ENCODE measurements at regions not wholly inside any gene's neighbourhood (a gene's known extent, or its start where the extent isn't known, plus 50 kb on each side); places are given as distances from the start of the nearest gene placed in this dataset.

- ATAC-seq (ENCODE audit: insufficient read depth, low FRiP score) = no peak
- WGBS, 2 donors = 76 to 78% methylated on average over 1 of the region's 1 CpG
- peaks cover 0 to 17% (median 3%) of the 10 kb centered on the region in 5 donors for H3K4me1 ChIP-seq (ENCODE audit: control insufficient read depth in 5 of 5, insufficient read depth in 5 of 5, low read length in 5 of 5)
- H3K27ac ChIP-seq (ENCODE audit: low read depth in 1 of 2, low read length in 1 of 2) = no peak overlapping the region
- TF ChIP-seq CTCF (IDR thresholded peaks at IDR 0.05; ENCODE audit: control extremely low read depth, extremely low read depth) = no peak
- no peaks in the 10 kb centered on the region for H3K27me3 ChIP-seq (ENCODE audit: control insufficient read depth in 3 of 3, insufficient read depth in 3 of 3, low read length in 2 of 3)
- no peak for DNase-seq
- no peaks in the 10 kb centered on the region for H3K9me3 ChIP-seq (ENCODE audit: control insufficient read depth in 4 of 4, insufficient read depth in 3 of 4, low read length in 3 of 4)
- peaks cover 0 to 15% (median 5%) of the 10 kb centered on the region in 4 donors for H3K36me3 ChIP-seq (ENCODE audit: control insufficient read depth in 4 of 4, insufficient read depth in 4 of 4, low read length in 4 of 4)
- H3K9ac ChIP-seq (ENCODE audit: insufficient read depth in 1 of 2, low read length in 2 of 2) = no peak overlapping the region
- no peak overlapping the region for H3K4me3 ChIP-seq
These were observed 110.3 kb downstream of the CYB561 start for GRCh38 chr17:63335831-63336230.

GRCh38 chr17:63337579-63337978, 108.5 kb downstream of the CYB561 start:
- no peak overlapping the region for H3K27ac ChIP-seq (ENCODE audit: low read depth in 1 of 2, low read length in 1 of 2)
- no peak overlapping the region for H3K4me3 ChIP-seq
- H3K9me3 ChIP-seq (ENCODE audit: control insufficient read depth in 4 of 4, insufficient read depth in 3 of 4, low read length in 3 of 4) = no peaks in the 10 kb centered on the region
- no peaks in the 10 kb centered on the region for H3K27me3 ChIP-seq (ENCODE audit: control insufficient read depth in 3 of 3, insufficient read depth in 3 of 3, low read length in 2 of 3)
- no peak for TF ChIP-seq CTCF (IDR thresholded peaks at IDR 0.05; ENCODE audit: control extremely low read depth, extremely low read depth)
- DNase-seq = no peak
- 96 to 97% methylated on average over 5 of the region's 5 CpGs for WGBS, 2 donors
- no peak overlapping the region for H3K9ac ChIP-seq (ENCODE audit: insufficient read depth in 1 of 2, low read length in 2 of 2)
- H3K36me3 ChIP-seq (ENCODE audit: control insufficient read depth in 4 of 4, insufficient read depth in 4 of 4, low read length in 4 of 4) = peaks cover 0 to 16% (median 5%) of the 10 kb centered on the region in 4 donors
- no peak for ATAC-seq (ENCODE audit: insufficient read depth, low FRiP score)
- H3K4me1 ChIP-seq (ENCODE audit: control insufficient read depth in 5 of 5, insufficient read depth in 5 of 5, low read length in 5 of 5) = peaks cover 0 to 3% (median under 1%) of the 10 kb centered on the region in 5 donors

GRCh38 chr17:63338272-63338671, 107.8 kb downstream of the CYB561 start:
- Histone ChIP-seq H3K27me3 (ENCODE audit: control insufficient read depth in 3 of 3, insufficient read depth in 3 of 3, low read length in 2 of 3) (no peaks in the 10 kb centered on the region), H3K36me3 (ENCODE audit: control insufficient read depth in 4 of 4, insufficient read depth in 4 of 4, low read length in 4 of 4) (peaks cover 0 to 14% (median 7%) of the 10 kb centered on the region in 4 donors), H3K9me3 (ENCODE audit: control insufficient read depth in 4 of 4, insufficient read depth in 3 of 4, low read length in 3 of 4) (no peaks in the 10 kb centered on the region), H3K27ac (ENCODE audit: low read depth in 1 of 2, low read length in 1 of 2) (no peak overlapping the region), H3K4me3 (no peak overlapping the region), H3K4me1 (ENCODE audit: control insufficient read depth in 5 of 5, insufficient read depth in 5 of 5, low read length in 5 of 5) (peaks cover 0 to 3% (median 0%) of the 10 kb centered on the region in 5 donors), H3K9ac (ENCODE audit: insufficient read depth in 1 of 2, low read length in 2 of 2) (no peak overlapping the region)
- no peak for TF ChIP-seq CTCF (IDR thresholded peaks at IDR 0.05; ENCODE audit: control extremely low read depth, extremely low read depth)
- no peak for DNase-seq
- no peak for ATAC-seq (ENCODE audit: insufficient read depth, low FRiP score)

- no peak for TF ChIP-seq CTCF (IDR thresholded peaks at IDR 0.05; ENCODE audit: control extremely low read depth, extremely low read depth)
- ATAC-seq (ENCODE audit: insufficient read depth, low FRiP score) (no peak), DNase-seq (no peak)
- Histone ChIP-seq H3K4me3 (no peak overlapping the region), H3K4me1 (ENCODE audit: control insufficient read depth in 5 of 5, insufficient read depth in 5 of 5, low read length in 5 of 5) (peaks cover 0 to 16% (median 2%) of the 10 kb centered on the region in 5 donors), H3K9ac (ENCODE audit: insufficient read depth in 1 of 2, low read length in 2 of 2) (no peak overlapping the region), H3K36me3 (ENCODE audit: control insufficient read depth in 4 of 4, insufficient read depth in 4 of 4, low read length in 4 of 4) (peaks cover 2 to 7% (median 5%) of the 10 kb centered on the region in 4 donors), H3K27ac (ENCODE audit: low read depth in 1 of 2, low read length in 1 of 2) (no peak overlapping the region), H3K27me3 (ENCODE audit: control insufficient read depth in 3 of 3, insufficient read depth in 3 of 3, low read length in 2 of 3) (no peaks in the 10 kb centered on the region), H3K9me3 (ENCODE audit: control insufficient read depth in 4 of 4, insufficient read depth in 3 of 4, low read length in 3 of 4) (peaks cover 0 to 1% (median 0%) of the 10 kb centered on the region in 4 donors)
- 91 to 92% methylated on average over 3 of the region's 3 CpGs for whole genome bisulfite sequencing, 2 donors
These were observed 104.8 kb downstream of the CYB561 start for GRCh38 chr17:63341276-63341675.
